Hematopoietic multipotent progenitor cell treated with erythropoietin and hydrocortisone succinate and interleukin-3 and kit ligand, for 8 days (in vitro differentiated cells): ENCODE measurements at regions not wholly inside any gene's neighbourhood (a gene's known extent, or its start where the extent isn't known, plus 50 kb on each side); places are given as distances from the start of the nearest gene placed in this dataset.
"Not testable (repeated sequence)": the region's sequence is repeated elsewhere in the genome, so short reads cannot be mapped to it uniquely, and the experiment has no call there.

Experiments
- DNase-seq: peaks from one replicate; pipeline ENCODE4 v3.0.0-alpha.2; 2015

GRCh38 chr10:100642295-100642994, 102.9 kb upstream of the PAX2 start:
- no peak for DNase-seq

- no peak for DNase-seq
Observed at GRCh38 chr10:100645091-100645490, 100.3 kb upstream of the PAX2 start.

- no peak for DNase-seq
Observed at GRCh38 chr10:100645613-100646392, 99.6 kb upstream of the PAX2 start.

DNA sequence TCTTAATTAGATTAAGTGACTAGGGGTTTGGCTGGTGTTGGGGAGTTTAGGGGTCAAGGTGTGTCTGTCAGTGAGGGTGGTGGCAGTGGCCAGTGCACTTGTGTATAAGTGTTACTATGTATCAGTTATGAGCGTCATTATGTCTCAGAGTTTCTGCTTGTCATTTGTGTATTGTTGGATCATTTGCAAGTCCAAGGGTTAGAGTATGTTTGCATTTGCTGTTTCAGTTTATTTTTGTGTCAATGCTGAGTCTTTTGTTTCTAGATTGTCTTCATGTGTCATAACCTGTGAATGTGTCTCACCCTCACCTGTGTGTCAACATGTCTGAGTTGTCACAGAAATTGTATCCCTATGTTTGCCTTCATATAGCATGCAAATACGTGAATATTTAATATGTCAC, 97.5 kb upstream of the PAX2 start:
- no peak for DNase-seq

DNA sequence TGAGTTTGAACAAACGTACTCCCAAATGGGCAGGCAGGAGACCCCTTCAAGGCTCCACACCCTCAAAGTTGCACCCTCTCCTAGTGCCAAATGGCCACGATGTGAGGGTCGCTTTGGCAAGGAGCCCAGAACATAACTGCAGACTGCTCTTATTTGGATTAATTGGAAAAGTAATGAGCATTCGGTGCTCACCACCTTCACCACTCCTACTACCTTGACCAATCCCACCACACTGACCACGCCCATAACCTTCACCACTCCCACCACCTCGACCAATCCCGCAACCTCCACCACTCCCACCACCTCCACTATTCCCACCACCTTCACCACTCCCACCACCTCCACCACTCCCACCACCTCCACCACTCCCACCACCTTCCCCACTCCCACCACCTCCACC, 94.7 kb upstream of the PAX2 start:
- DNase-seq: no peak

DNA sequence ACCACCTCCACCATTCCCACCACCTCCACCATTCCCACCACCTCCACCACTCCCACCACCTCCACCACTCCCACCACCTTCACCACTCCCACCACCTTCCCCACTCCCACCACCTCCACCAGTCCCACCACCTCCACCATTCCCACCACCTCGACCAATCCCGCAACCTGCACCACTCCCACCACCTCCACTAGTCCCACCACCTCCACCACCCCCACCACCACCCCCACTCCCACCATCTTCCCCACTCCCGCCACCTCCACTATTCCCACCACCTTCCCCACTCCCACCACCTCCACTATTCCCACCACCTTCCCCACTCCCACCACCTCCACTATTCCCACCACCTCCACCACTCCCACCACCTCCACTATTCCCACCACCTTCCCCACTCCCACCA, 94.3 kb upstream of the PAX2 start:
- DNase-seq: not testable (repeated sequence)

- DNase-seq: no peak
Observed at GRCh38 chr10:100651916-100652315, 93.5 kb upstream of the PAX2 start.

GRCh38 chr10:100652406-100653135, 92.8 kb upstream of the PAX2 start:
- no peak for DNase-seq

DNA sequence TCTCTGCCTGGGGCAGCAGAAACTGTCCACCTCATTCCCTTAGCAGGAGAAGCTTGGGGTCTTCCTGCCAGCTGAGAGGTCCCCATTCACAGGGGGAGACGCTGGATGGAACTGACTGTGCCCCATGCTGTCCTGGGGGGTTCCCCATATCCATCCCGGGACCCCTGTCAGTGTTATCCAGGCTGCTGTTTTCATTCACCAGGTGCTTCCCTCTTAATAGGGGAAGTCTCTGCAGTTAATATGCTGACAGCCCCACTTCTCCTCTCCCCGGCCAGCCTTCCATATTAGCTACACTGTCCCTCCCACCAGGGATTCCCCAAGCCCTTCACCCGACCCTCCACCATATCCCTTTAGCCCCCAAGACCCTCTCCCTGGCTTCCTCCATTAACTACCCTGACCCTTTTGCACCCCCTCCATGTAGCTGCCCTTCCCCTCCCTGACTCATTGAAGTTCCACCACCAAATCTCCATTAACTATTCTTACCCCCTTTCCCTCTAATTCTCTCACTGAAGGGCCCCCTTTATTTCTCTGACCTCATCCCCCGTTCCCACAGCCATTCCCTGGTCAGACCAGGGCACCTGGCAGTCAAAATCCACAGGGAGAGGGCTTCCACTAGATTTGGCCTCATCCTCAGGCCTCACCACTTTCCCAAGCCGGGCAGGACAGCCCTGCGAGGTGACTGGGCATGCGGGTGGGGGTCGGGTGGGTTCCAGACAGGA, 92.0 kb upstream of the PAX2 start:
- DNase-seq: no peak

DNA sequence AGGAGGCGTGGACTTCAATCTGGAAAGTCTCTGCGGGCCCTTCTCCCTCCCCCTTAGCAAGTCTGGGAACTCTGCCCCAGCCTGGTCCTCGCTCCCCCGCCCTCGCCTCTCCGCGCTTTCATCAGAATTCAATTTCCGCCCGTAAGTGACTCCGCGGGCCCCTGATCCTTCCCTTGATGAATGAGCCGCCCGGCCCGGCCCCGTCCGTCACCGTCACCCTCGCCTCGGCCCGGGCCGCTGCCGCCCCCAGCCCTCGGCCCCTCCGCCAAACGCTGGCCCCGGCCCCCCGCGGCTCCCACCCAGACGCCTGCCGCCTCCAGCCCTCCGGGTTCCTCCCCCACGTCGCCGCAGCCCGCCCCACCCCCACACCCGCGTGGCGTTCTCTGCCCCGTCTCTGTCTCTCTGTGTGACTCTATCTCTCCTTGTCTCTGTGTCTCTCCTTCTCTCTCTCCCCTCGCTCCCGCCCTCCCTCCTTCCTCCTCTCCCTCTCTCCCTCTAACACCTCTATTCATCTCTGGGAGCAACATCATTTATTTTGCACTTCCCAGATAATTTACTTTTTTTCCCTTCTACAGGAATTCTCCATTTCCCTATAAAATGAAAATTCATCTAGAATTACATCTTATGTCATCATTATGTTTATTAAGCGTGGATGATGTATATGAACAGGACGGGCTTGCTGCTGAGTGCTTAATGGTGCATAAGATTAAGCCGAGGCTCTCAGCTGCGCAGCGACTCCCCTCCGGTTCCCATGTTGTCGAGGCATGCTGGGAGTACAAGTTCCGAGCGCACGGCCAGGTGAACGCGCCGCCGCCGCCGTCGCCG, 91.2 kb upstream of the PAX2 start:
- DNase-seq: no peak

DNA sequence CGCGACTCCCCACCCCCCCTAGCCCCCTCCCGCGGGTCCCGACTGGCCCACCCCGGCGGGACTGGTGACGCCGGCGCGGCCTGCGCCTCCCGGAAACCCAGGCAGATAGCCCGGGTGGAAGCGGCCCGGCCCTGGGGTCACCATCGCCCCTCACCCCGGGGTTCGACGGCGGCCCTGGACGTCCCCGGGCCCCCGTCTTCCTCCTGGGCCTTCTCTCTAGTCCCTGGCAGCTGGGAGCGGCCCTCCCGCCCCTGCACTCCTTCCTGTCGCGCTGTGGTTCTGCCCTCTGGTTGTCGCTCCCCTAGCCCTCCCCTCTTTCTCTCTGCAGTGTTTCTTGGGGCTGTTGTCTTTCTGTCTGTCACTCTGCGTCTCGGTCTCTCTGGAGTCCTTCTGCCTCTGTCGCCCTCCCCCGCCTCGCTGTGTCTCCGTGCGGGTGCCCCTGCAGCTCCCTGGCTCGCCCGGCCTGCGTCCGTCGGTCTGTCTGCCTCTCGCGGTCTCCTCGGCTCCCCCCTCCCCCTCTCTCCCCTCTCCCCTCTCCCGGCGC, 90.5 kb upstream of the PAX2 start:
- DNase-seq: no peak

- no peak for DNase-seq
Observed at GRCh38 chr10:100655326-100655759, 90.0 kb upstream of the PAX2 start.

GRCh38 chr10:100655760-100656421, 89.5 kb upstream of the PAX2 start:
- no peak for DNase-seq

DNA sequence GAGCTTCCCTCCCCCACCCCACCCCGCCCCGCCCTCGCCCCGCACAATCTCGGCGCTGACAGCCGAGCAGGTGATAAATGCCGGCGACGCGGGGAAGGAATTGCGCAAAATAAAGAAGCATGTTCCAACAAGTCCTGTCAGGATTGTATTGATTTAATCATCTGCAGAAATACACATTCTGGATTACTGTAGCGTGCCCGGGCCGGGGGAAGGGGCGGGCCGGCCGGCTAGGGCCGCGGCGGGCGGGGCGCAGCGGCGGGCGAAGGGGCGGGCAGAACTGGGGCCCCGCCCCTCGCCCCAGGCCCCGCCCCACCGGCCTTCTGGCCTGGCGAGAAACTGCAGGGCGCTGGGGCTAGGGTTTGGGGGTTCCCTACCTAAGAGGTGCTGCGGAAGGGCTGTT, 88.9 kb upstream of the PAX2 start:
- DNase-seq: no peak

DNA sequence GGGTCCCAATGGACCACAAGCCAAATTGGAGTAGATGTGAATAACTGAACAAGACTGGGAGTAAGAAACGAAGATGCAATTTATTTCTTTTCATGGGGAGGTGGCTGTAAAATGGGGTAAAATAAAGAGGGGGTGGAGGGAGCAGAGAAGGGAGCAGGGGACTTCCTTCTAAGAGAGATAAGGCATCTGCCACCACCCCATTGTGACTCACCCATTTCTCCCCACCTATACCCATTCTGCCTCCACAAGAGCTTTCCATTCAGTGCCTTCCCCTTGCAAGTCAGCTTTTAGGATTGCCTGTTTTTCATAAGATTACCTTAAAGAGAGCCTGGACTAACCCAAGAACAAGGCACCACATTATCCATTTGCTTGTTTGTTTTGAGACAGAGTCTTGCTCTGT, 87.1 kb upstream of the PAX2 start:
- peak; percentile 6 for DNase-seq

DNA sequence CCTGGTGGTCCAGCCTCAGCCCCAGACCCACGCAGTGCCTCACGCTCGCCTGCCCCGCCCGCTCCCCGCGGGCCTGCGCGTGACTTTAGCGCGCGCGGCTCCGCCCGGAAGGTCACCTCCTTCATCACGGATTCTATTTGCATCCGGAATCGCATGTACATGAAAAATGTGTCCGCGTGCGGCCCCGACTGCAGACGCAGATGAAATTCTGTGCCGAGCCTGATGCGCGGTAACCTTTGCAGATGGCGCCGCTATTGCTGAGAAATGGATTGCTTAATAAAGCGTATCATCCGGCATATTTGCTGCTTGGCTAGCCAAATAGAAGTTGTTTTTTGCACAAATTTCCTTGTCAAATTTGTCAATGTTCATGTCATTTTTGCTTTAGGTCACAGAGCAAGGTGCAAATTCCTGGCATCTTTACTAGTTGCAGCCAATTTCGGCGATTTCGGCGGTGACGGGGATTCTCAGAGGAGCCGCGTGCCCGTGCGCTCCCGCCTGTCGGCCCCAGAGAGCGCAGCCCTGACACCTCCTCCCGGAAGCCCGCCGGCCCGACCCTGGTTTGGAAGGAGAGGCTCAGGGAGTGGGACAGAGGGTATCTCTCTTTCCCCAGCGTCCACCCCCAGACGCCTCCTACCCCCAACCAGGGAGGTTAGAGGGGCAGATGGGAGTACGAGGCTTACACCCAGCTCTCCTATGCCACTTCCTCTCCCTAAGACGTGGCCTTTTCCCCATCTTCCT, 85.9 kb upstream of the PAX2 start:
- no peak for DNase-seq

GRCh38 chr10:100660365-100660764, 85.0 kb upstream of the PAX2 start:
- DNase-seq: no peak

- DNase-seq: no peak
Observed at GRCh38 chr10:100660945-100661344, 84.4 kb upstream of the PAX2 start.

- no peak for DNase-seq
Observed at GRCh38 chr10:100661520-100661919, 83.9 kb upstream of the PAX2 start.

DNA sequence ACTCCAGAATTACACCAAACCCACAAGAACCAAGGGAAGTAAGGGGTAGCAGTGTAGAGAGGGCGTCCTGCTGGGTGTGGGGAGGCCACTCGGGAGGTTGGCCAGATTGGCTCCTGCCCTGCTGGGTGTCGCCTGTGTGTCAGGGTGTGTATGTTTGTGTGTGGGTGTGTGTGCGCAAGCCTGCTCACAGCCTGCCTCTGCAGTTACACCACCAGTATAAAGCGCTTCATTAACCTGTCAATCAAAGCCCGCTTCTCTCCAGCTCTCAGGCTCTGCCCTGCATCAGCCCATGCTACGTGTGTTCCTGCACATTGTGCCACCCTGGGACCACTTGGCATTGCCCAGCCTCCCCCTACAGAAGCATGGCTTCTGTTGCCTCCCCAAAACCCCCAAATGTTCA, 83.3 kb upstream of the PAX2 start:
- DNase-seq: no peak
